SK-N-SH (cell line): ENCODE measurements at regions not wholly inside any gene's neighbourhood (a gene's known extent, or its start where the extent isn't known, plus 50 kb on each side); places are given as distances from the start of the nearest gene placed in this dataset.

Experiments used
- CHD2 ChIP-seq: fragments of 150-350 bp; IDR thresholded peaks from 2 replicates; pipeline ENCODE4 v1.6.1; 2018; ENCODE audit warnings: low read length; ENCODE audit not compliant: partially characterized antibody
- CTCF ChIP-seq: fragments of 200-600 bp; sonication (generic); IDR thresholded peaks from 2 replicates; pipeline ENCODE4 v1.6.1; 2017; ENCODE audit warnings: antibody characterized with exemption, mild to moderate bottlenecking, moderate library complexity
- GABPA ChIP-seq: IDR thresholded peaks from 2 replicates; pipeline ENCODE4 v1.4.0; 2012; ENCODE audit warnings: low read depth, mild to moderate bottlenecking
- POLR2AphosphoS5 ChIP-seq: IDR thresholded peaks from 2 replicates; pipeline ENCODE4 v1.6.1; 2012; ENCODE audit warnings: low read depth, low read length
- RFX5 ChIP-seq: IDR thresholded peaks from 2 replicates; pipeline ENCODE4 v1.6.1; 2012; ENCODE audit warnings: mild to moderate bottlenecking, improper control_type of control experiment, low read length
- TAF1 ChIP-seq: IDR thresholded peaks from 2 replicates; pipeline ENCODE4 v1.6.1; 2012; ENCODE audit warnings: low read depth, mild to moderate bottlenecking, low read length, moderate library complexity, borderline replicate concordance
- TEAD4 ChIP-seq: IDR thresholded peaks from 2 replicates; pipeline ENCODE4 v1.4.0; 2012; ENCODE audit warnings: mild to moderate bottlenecking, borderline replicate concordance; ENCODE audit not compliant: insufficient read depth
- USF2 ChIP-seq: fragments of 150-350 bp; IDR thresholded peaks from 2 replicates; pipeline ENCODE4 v1.6.1; 2017; ENCODE audit warnings: antibody characterized with exemption, low read length, low read depth, borderline replicate concordance

- no peak for TF ChIP-seq CTCF
- no peak for TF ChIP-seq GABPA
- TF ChIP-seq POLR2AphosphoS5 = no peak
- TF ChIP-seq RFX5 = no peak
- no peak for TF ChIP-seq TAF1
- TF ChIP-seq CHD2 = no peak
- TF ChIP-seq TEAD4 = no peak
- TF ChIP-seq USF2 = no peak
Observed at GRCh38 chr2:42970151-42970550, 177.8 kb upstream of the HAAO start.
